Dermis blood vessel endothelial cell (primary cell): ENCODE measurements at regions not wholly inside any gene's neighbourhood (a gene's known extent, or its start where the extent isn't known, plus 50 kb on each side); places are given as distances from the start of the nearest gene placed in this dataset.
A peak's percentile ranks its signal among the peaks of the same experiment; 100 is the strongest.

Source experiments
- DNase-seq: peaks from one replicate; pipeline ENCODE4 v3.0.0; 2010

DNA sequence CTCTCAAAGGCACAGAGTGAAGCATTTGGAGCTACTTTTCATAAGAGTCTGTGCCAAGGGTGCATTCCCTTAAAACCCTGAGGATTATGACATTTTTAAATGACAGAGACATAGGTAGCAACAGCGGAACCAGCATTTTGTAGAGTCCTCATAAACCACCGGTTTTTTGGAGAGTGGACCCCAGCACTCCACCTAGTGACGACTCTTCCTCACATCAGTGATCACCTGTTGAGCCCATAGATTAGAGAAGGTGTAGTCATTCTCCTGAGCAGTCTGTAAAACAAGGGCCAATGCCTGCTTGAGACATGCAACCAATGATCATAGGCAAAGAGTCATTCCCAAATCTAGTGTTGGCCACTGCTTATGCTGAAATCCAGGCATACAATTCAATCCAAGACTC is 399.1 kb downstream of the GXYLT1 start:
- no peak for DNase-seq

- no peak for DNase-seq
Measured at GRCh38 chr12:41743835-41744234, 400.8 kb downstream of the GXYLT1 start.

GRCh38 chr12:41739066-41739465 is 405.6 kb downstream of the GXYLT1 start:
- DNase-seq = no peak

DNA sequence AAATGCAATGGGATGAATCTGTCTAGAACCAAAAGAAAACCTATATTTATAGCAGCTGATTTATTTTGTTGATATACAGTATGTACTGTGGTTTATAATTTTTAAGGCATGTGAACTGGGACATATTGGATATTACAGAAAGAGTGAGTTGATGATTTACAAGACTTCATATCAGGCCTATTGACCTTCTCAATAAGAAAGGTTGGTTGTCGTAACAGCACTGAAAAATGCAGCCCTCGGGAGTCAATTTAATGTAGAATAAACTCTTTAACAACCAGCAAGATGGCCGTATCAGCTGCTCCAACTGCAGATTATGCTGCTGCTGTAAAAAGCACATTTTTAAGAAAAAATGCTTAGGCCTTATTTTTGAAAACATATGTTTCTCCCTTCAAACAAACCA is 407.3 kb downstream of the GXYLT1 start:
- DNase-seq = no peak

DNA sequence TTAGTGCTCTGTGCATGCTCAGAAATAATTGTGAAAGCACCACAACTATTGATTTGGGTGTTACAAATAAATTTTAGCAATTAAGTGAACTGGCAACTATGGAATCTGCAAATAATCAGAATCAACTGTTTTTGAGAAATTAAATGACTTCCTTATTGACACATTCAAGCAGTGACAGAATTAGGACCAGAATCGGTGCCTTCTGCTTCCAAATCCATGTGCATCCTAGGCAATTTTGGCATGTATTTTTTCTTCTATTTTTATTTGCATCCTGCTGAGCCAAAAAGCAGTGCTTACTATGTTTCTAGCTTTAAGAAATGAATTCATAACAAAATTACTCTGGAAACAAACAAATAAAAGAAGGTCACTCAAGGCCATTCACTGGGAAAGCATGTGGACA is 408.2 kb downstream of the GXYLT1 start:
- no peak for DNase-seq

- DNase-seq = no peak
Measured at GRCh38 chr12:41731691-41732090, 413.0 kb downstream of the GXYLT1 start.

- DNase-seq = no peak
Measured at GRCh38 chr12:41731061-41731460, 413.6 kb downstream of the GXYLT1 start.

GRCh38 chr12:41724216-41724615 is 420.5 kb downstream of the GXYLT1 start:
- DNase-seq = no peak

- no peak for DNase-seq
Measured at GRCh38 chr12:41719214-41719613, 425.5 kb downstream of the GXYLT1 start.

- no peak for DNase-seq
Measured at GRCh38 chr12:41715256-41715655, 429.4 kb downstream of the GXYLT1 start.

GRCh38 chr12:41709463-41710285 is 435.0 kb downstream of the GXYLT1 start:
- DNase-seq = peak; percentile 15

DNA sequence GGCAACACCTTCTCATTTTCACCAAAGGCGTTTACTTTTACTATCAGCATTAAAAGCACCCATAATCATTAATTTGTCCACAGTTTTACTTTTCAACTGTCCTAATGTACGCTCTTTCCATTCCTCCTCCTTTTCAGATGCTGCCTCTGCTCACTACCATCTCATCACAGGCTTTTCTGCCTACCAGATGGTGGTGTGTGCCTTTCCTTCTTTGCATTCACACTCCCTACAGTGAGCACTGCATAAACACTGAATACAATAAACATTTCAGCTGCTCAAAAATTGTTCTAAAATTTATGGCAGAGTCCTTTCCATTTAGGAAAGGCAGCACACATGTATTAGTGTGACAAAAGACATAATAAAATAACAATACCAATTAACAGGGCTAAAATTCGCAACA is 435.7 kb downstream of the GXYLT1 start:
- no peak for DNase-seq

DNA sequence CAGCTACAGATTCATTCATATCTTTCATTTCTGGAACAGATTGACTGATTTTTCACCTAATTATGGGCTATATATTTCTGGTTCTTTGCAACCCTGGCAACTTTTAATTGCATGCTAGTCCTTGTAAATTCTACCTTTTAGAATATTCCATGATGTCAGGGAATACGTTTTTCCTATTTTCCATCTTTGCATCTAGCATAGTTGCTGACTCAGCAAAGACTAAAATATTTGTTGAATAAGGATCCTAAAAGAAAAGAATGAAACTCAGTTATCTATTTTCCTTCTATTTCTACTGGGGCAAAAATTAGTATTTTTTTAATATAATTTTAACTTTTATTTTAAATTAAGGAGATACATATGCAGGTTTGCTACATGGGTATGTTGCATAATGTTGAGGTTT is 438.3 kb downstream of the GXYLT1 start:
- no peak for DNase-seq

- DNase-seq = no peak
Measured at GRCh38 chr12:41701943-41702601, 442.6 kb downstream of the GXYLT1 start.

- DNase-seq = no peak
Measured at GRCh38 chr12:41700940-41701339, 443.7 kb downstream of the GXYLT1 start.

DNA sequence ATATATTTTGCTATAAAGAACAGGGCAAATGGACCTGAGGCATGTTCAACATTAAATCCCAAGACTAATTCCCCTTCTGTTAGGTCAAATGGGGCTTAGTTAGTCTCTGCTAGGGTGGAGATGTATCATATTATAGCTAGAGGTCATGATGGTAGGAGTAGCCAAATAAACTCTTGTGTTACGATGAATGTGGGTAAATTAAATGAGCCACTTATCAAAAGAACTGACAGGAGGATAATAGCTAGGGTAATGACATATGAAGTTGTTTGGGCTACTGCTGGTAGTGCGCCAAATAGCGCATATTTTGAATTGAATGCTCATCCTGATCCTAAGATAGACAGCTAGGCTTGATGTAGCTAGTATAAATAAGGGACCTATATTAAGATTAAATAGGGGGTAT is 445.0 kb downstream of the GXYLT1 start:
- DNase-seq = no peak

- DNase-seq = no peak
Measured at GRCh38 chr12:41697161-41697560, 447.5 kb downstream of the GXYLT1 start.

- no peak for DNase-seq
Measured at GRCh38 chr12:41684997-41685396, 459.7 kb downstream of the GXYLT1 start.

DNA sequence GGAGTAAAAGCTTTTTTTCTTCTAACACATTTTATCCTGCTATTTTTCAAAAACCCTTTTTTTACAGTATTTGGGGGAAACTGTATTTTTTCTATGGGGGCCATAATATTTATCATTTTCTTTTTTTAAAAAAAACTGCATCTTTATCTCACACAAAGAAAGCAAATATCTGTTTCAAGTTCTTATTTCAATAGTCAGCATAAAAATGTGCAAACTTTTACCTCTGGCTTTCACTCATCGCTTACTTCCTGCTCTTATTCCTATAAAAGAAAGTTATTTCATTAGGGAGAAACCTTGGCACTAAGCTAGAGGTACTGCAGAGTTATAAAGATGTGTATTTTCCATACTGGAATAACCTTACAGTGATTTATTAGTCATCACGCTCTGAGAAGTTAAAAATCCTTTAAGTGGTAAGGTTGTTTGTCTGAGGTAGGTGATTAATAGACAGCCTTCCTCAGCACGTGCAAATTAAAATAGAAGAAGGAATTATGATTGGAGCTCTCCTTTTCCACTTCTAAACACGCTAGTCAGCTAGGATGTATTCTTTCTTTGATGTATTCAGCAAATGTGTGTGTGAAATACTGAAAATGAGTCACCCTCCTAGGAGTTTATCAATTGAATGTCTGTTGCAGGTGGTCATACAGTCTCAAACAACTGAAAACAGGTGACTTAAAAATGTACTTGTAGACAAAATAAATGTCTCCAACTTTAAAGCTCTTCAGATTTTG is 461.0 kb downstream of the GXYLT1 start:
- DNase-seq = no peak

GRCh38 chr12:41683023-41683422 is 461.7 kb downstream of the GXYLT1 start:
- DNase-seq = no peak

DNA sequence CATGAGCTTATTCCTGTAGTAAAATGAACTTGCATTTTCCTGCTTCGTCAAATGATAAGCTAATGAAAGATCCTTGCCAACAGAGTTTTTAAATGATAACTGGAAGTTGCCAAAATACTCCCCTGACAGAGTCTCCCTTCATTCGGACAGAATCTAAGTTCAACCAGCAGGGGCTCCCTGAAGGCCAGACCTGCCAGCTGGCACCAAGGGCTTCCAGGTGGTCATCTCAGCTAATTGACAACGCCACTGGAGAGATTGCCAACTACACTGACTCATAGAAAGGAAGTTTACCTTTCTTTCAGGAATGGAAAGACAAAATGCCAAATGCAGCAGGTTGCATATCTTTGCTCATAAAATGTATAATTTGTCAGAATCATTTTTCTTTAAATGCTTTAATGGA is 462.8 kb downstream of the GXYLT1 start:
- no peak for DNase-seq

GRCh38 chr12:41680155-41680554 is 464.5 kb downstream of the GXYLT1 start:
- DNase-seq = no peak

GRCh38 chr12:41663598-41664265 is 475.6 kb downstream of the PDZRN4 start:
- peak; percentile 67 for DNase-seq
